ENCODE measurements at regions not wholly inside any gene's neighbourhood (a gene's known extent, or its start where the extent isn't known, plus 50 kb on each side); places are given as distances from the start of the nearest gene placed in this dataset.

DNA sequence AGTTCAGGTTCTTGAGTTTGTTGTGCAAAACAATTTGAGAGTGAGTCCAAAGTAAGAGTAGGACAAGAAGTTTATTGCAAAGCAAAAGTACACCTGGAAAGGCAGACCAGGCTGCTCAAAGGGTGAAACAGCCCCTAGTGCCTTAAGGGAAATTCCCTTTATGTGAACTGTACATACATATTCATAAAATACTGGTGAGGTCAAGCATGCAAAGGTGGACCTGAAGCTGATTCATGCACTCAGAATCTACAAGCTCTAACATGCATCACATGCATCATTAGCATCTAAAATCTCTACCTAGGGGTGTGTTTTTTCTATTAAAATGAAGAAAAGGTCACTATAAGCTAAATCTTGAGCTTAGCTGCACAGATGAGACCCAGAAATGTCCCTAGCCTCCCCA is 266.9 kb downstream of the SPATA18 start (continued):
- TF ChIP-seq, protein P1, sequence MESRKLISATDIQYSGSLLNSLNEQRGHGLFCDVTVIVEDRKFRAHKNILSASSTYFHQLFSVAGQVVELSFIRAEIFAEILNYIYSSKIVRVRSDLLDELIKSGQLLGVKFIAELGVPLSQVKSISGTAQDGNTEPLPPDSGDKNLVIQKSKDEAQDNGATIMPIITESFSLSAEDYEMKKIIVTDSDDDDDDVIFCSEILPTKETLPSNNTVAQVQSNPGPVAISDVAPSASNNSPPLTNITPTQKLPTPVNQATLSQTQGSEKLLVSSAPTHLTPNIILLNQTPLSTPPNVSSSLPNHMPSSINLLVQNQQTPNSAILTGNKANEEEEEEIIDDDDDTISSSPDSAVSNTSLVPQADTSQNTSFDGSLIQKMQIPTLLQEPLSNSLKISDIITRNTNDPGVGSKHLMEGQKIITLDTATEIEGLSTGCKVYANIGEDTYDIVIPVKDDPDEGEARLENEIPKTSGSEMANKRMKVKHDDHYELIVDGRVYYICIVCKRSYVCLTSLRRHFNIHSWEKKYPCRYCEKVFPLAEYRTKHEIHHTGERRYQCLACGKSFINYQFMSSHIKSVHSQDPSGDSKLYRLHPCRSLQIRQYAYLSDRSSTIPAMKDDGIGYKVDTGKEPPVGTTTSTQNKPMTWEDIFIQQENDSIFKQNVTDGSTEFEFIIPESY (IDR thresholded peaks at IDR 0.05), result no peak
- TF ChIP-seq RAD21 (IDR thresholded peaks at IDR 0.05), result no peak
- no peak for TF ChIP-seq FOXA1 (IDR thresholded peaks at IDR 0.05)
- TF ChIP-seq, protein P2, sequence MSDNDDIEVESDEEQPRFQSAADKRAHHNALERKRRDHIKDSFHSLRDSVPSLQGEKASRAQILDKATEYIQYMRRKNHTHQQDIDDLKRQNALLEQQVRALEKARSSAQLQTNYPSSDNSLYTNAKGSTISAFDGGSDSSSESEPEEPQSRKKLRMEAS (IDR thresholded peaks at IDR 0.05), result no peak
- TF ChIP-seq EGR1 (IDR thresholded peaks at IDR 0.05; ENCODE audit: low read depth in 2 of 2), result no peak

DNA sequence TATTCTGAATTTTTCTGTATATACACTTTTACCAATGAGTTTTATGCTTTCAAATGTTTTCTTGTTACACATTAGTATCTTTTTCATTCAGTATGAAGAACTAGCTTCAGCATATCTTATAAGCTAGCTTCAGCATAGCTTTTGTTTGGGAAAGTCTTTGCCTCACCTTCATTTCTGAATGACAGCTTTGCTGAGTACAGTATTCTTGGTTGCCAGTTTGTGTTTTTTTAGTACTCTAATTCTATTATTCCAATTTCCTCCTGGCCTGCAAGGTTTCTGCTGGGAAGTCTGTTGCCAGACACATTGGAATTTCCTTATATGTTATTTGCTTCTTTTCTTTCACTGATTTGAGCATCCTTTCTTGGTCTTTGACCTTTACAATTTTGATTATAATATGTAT is 278.8 kb downstream of the SPATA18 start:
- Histone ChIP-seq H3K27me3 (ENCODE audit: control insufficient read depth in 4 of 4, insufficient read depth in 4 of 4, low read length in 3 of 4) (no peaks in the 10 kb centered on the region), H3K36me3 (ENCODE audit: control insufficient read depth in 4 of 4, insufficient read depth in 3 of 4, low read depth in 1 of 4, low read length in 3 of 4) (no peaks in the 10 kb centered on the region), H3K4me3 (ENCODE audit: low read depth in 1 of 3, low read length in 3 of 3) (no peak overlapping the region), H3K27ac (ENCODE audit: low read depth in 1 of 2, low read length in 2 of 2) (no peak overlapping the region), H3K4me1 (ENCODE audit: control insufficient read depth in 4 of 4, insufficient read depth in 4 of 4, low read length in 3 of 4) (no peaks in the 10 kb centered on the region), H3K9me3 (ENCODE audit: control insufficient read depth in 4 of 4, low read length in 3 of 4) (peaks cover 0 to 7% (median 3%) of the 10 kb centered on the region in 4 donors), H3K9ac (ENCODE audit: low read depth in 1 of 2, low read length in 2 of 2) (no peak overlapping the region)
- no peak for DNase-seq (ENCODE audit: low spot score)
- TF ChIP-seq, protein P2 (IDR thresholded peaks at IDR 0.05), result no peak
- no peak for TF ChIP-seq JUND (IDR thresholded peaks at IDR 0.05)

DNA sequence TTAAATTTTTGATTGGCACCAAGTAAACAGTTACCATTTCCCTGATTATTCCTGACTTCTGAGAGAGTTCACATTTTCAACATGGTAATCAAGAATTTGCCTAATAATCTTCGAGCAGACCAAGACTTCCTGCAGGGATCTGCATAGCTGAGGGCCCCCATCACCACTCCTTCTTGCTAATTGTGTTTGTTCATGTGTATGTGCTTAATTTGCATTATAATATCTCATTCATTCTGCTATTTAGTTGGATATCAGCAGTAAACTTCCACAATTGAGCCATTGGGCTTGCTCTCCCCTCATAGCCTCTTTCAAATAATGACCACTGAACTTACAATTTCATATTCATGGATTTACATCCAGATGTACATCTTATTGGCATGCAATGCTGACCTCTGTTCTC is 292.5 kb downstream of the SPATA18 start:
- no peak for DNase-seq (ENCODE audit: low spot score)
- 58% methylated on average over 1 of the region's 1 CpG for WGBS
- Histone ChIP-seq H3K9ac (ENCODE audit: low read depth in 1 of 2, low read length in 2 of 2) (no peak overlapping the region), H3K4me3 (ENCODE audit: low read depth in 1 of 3, low read length in 3 of 3) (no peak overlapping the region), H3K4me1 (ENCODE audit: control insufficient read depth in 4 of 4, insufficient read depth in 4 of 4, low read length in 3 of 4) (no peaks in the 10 kb centered on the region), H3K9me3 (ENCODE audit: control insufficient read depth in 4 of 4, low read length in 3 of 4) (no peaks in the 10 kb centered on the region), H3K27ac (ENCODE audit: low read depth in 1 of 2, low read length in 2 of 2) (no peak overlapping the region), H3K27me3 (ENCODE audit: control insufficient read depth in 4 of 4, insufficient read depth in 4 of 4, low read length in 3 of 4) (no peaks in the 10 kb centered on the region), H3K36me3 (ENCODE audit: control insufficient read depth in 4 of 4, insufficient read depth in 3 of 4, low read depth in 1 of 4, low read length in 3 of 4) (no peaks in the 10 kb centered on the region)
- TF ChIP-seq FOXA1 (IDR thresholded peaks at IDR 0.05), result no peak
- TF ChIP-seq, protein P1 (IDR thresholded peaks at IDR 0.05), result no peak
- no peak for TF ChIP-seq YY1 (IDR thresholded peaks at IDR 0.05)
- no peak for TF ChIP-seq GABPA (IDR thresholded peaks at IDR 0.05 in 1 of 2, conservative IDR thresholded peaks at IDR 0.05 in 1 of 2)
- TF ChIP-seq, protein P3, sequence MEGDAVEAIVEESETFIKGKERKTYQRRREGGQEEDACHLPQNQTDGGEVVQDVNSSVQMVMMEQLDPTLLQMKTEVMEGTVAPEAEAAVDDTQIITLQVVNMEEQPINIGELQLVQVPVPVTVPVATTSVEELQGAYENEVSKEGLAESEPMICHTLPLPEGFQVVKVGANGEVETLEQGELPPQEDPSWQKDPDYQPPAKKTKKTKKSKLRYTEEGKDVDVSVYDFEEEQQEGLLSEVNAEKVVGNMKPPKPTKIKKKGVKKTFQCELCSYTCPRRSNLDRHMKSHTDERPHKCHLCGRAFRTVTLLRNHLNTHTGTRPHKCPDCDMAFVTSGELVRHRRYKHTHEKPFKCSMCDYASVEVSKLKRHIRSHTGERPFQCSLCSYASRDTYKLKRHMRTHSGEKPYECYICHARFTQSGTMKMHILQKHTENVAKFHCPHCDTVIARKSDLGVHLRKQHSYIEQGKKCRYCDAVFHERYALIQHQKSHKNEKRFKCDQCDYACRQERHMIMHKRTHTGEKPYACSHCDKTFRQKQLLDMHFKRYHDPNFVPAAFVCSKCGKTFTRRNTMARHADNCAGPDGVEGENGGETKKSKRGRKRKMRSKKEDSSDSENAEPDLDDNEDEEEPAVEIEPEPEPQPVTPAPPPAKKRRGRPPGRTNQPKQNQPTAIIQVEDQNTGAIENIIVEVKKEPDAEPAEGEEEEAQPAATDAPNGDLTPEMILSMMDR (IDR thresholded peaks at IDR 0.05; ENCODE audit: low read depth, low read length, missing input control), result no peak
- TF ChIP-seq, protein P4, sequence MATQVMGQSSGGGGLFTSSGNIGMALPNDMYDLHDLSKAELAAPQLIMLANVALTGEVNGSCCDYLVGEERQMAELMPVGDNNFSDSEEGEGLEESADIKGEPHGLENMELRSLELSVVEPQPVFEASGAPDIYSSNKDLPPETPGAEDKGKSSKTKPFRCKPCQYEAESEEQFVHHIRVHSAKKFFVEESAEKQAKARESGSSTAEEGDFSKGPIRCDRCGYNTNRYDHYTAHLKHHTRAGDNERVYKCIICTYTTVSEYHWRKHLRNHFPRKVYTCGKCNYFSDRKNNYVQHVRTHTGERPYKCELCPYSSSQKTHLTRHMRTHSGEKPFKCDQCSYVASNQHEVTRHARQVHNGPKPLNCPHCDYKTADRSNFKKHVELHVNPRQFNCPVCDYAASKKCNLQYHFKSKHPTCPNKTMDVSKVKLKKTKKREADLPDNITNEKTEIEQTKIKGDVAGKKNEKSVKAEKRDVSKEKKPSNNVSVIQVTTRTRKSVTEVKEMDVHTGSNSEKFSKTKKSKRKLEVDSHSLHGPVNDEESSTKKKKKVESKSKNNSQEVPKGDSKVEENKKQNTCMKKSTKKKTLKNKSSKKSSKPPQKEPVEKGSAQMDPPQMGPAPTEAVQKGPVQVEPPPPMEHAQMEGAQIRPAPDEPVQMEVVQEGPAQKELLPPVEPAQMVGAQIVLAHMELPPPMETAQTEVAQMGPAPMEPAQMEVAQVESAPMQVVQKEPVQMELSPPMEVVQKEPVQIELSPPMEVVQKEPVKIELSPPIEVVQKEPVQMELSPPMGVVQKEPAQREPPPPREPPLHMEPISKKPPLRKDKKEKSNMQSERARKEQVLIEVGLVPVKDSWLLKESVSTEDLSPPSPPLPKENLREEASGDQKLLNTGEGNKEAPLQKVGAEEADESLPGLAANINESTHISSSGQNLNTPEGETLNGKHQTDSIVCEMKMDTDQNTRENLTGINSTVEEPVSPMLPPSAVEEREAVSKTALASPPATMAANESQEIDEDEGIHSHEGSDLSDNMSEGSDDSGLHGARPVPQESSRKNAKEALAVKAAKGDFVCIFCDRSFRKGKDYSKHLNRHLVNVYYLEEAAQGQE (IDR thresholded peaks at IDR 0.05), result no peak
- TF ChIP-seq SP1 (IDR thresholded peaks at IDR 0.05), result no peak
- TF ChIP-seq RAD21 (IDR thresholded peaks at IDR 0.05), result no peak

Data from liver (tissue), 8 donors.